Stimulated activated CD4-positive, alpha-beta T cell treated with anti-CD3 and anti-CD28 coated beads, TNF-alpha, amount 100 ng/mL, for 48 hours (primary cell): ENCODE measurements at regions not wholly inside any gene's neighbourhood (a gene's known extent, or its start where the extent isn't known, plus 50 kb on each side); places are given as distances from the start of the nearest gene placed in this dataset.
"Not testable (repeated sequence)": the region's sequence is repeated elsewhere in the genome, so short reads cannot be mapped to it uniquely, and the experiment has no call there.

Experiments
- DNase-seq, 3 donors: peaks; one replicate each; pipeline ENCODE4 v3.0.0-alpha.2; 2020; ENCODE audit warnings: low read depth in 3 of 3

DNA sequence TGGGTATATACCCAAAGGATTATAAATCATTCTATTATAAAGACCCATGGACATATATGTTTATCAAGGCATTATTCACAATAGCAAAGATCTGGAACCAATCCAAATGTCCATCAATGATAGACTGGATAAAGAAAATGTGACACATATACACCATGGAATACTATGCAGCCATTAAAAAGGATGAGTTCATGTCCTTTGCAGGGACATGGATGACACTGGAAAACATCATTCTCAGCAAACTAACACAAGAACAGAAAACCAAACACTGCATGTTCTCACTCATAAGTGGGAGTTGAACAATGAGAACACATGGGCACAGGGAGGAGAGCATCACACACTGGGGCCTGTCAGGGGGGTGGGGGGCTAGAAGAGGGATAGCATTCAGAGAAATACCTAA lies 136.9 kb upstream of the ST8SIA4 start:
- DNase-seq: not testable (repeated sequence)

GRCh38 chr5:101036778-101037177 lies 133.7 kb upstream of the ST8SIA4 start:
- no peak for DNase-seq

- no peak for DNase-seq
Measured at GRCh38 chr5:101035425-101035824, 132.3 kb upstream of the ST8SIA4 start.

GRCh38 chr5:101024299-101024698 lies 121.2 kb upstream of the ST8SIA4 start:
- no peak for DNase-seq

DNA sequence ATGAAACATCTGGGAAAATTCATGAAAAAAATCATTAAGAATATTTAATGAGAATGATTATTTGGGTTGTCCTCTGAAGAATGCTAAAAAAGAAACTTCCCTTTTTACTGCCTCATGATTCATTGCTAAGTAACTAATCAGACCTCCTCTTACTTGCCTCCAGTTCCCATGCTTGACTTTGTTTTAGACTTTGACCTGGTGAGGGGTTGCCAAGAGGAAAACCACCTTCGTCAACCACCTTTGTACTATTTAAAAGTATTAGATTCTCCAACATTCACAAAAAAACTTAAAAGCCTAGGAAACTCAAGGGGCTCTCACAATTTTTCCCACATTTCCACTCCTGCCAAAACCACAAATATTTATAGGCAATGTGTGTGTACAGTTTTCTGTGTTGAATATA lies 115.2 kb upstream of the ST8SIA4 start:
- no peak for DNase-seq

DNA sequence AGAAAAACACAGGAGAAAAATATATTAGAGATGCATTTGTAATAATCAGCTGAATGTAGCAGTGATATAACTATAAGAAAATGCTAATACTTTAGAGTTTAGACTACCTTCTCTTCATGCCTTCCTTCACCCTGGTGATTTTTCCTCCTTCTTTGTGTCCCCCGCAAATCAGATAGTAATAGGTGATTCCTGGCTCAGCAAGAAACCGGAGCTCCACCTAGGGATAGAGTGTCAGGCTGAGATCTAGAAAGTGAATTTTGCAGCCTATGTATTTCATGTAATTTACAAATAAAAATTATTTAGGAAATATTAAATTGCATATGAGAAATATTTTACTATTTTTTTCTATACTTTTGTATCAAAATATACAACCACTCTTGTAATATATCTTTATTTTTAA lies 109.8 kb upstream of the ST8SIA4 start:
- DNase-seq: no peak

- no peak for DNase-seq
Measured at GRCh38 chr5:101009758-101010519, 106.9 kb upstream of the ST8SIA4 start.

- no peak for DNase-seq
Measured at GRCh38 chr5:100992354-100992753, 89.3 kb upstream of the ST8SIA4 start.

- DNase-seq: not testable (repeated sequence)
Measured at GRCh38 chr5:100983601-100984000, 80.5 kb upstream of the ST8SIA4 start.

GRCh38 chr5:100974082-100974481 lies 71.0 kb upstream of the ST8SIA4 start:
- DNase-seq: no peak

DNA sequence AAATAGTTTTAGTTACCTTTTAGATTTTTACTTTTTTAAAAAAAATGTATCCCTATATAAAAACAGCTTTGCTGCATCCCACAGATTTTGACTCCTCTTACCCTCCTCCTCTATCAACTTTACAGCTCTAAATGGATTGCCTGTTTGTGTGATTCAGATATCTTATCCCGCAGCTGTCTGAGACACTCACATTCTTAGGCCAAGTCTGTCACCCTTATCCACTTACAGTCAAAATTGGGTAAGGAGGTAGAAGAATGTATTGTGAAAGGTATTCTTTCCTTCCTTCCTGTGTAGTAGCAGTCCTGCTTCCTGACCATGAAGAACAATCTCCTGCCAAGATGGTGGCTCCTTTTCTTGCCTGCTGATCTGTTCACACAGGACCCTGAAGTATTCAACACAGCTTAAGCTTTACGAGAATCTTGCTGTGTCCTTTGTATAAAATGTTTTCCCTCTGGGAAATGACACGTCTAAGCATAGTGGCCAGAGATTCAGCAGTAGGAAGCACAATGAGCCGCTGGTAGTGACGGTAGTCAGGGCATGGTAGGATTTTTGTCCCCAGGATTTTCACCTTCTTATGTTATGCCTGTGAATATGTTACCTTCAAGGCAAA lies 67.7 kb upstream of the ST8SIA4 start:
- DNase-seq: no peak

DNA sequence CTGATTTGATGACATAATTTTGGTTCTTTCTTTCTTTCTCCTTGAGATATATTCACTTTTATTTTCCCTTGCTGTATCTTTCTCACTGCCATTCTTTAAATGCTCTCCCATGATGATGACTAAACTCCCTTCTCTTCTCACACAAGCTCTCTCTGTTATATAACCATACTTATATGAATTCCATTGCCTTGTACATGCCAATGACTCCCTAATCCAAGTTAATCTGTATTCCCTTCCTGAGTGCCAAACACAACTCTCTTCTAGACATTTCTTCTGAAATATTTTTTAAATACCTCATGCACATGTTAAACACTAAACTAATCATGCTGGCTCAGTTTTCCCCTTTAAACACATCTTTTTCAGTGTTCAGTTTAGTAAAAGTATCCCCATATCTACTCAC lies 62.2 kb upstream of the ST8SIA4 start:
- no peak for DNase-seq
